CD4-positive, alpha-beta T cell (primary cell): ENCODE measurements at regions not wholly inside any gene's neighbourhood (a gene's known extent, or its start where the extent isn't known, plus 50 kb on each side); places are given as distances from the start of the nearest gene placed in this dataset.

ENCODE experiments used
- ATAC-seq: fragments of 200-7000 bp; cut with Tn5 transposase; one replicate; pipeline ENCODE4 v1.10.0; 2022; ENCODE audit warnings: mild to moderate bottlenecking; ENCODE audit not compliant: poor library complexity
- CTCF ChIA-PET: fragments of 350-600 bp; sonication (Branson Sonifier 250); formaldehyde crosslinking; loops from one replicate; lab custom pipeline; 2021; ENCODE audit warnings: antibody characterized with exemption, inconsistent platforms; lab: Charles Lee
- POLR2A ChIA-PET: fragments of 350-600 bp; sonication (Branson Sonifier 250); formaldehyde crosslinking; loops from one replicate; lab custom pipeline; 2021; ENCODE audit warnings: antibody characterized with exemption, inconsistent platforms; lab: Charles Lee
- DNase-seq, 14 experiments: peaks; one replicate each; pipeline ENCODE4 v3.0.0-alpha.2; 2013 to 2020; ENCODE audit warnings: mixed read lengths in 2 of 14
- H3K27ac ChIP-seq, 2 donors: one replicate each; pipeline versions ENCODE4 v1.5.1 to v1.7.0; 2013; ENCODE audit warnings: low read length in 2 of 2, low read depth in 1 of 2, mild to moderate bottlenecking in 1 of 2
- H3K27me3 ChIP-seq, 2 experiments: 1 replicate in 1 of 2; 2 replicates in 1 of 2; pipeline versions ENCODE4 v1.6.1 to v1.7.0; 2013; ENCODE audit warnings: low read length in 2 of 2, control low read depth in 1 of 2, mild to moderate bottlenecking in 1 of 2, moderate library complexity in 1 of 2; ENCODE audit not compliant: insufficient read depth in 2 of 2, control insufficient read depth in 1 of 2
- H3K36me3 ChIP-seq: one replicate; pipeline ENCODE4 v1.6.1; 2013; ENCODE audit warnings: low read length, control low read depth; ENCODE audit not compliant: insufficient read depth
- H3K4me1 ChIP-seq: one replicate; pipeline ENCODE4 v1.6.1; 2013; ENCODE audit warnings: low read length, control low read depth; ENCODE audit not compliant: insufficient read depth
- H3K4me3 ChIP-seq: one replicate; pipeline ENCODE4 v1.5.1; 2013; ENCODE audit warnings: mild to moderate bottlenecking, low read length, moderate library complexity
- H3K9me3 ChIP-seq, 2 experiments: 1 replicate in 1 of 2; 2 replicates in 1 of 2; pipeline versions ENCODE4 v1.6.1 to v1.7.0; 2013; ENCODE audit warnings: low read length in 2 of 2, mild to moderate bottlenecking in 2 of 2, control low read depth in 1 of 2, moderate library complexity in 1 of 2; ENCODE audit not compliant: control insufficient read depth in 1 of 2, insufficient read depth in 1 of 2
- H3K27ac Mint-ChIP-seq: one replicate; pipeline ENCODE4 v1.8.0; 2020; ENCODE audit warnings: mixed read lengths
- H3K27me3 Mint-ChIP-seq: one replicate; pipeline ENCODE4 v1.8.0; 2021; ENCODE audit warnings: mixed read lengths
- H3K36me3 Mint-ChIP-seq: one replicate; pipeline ENCODE4 v1.8.0; 2021; ENCODE audit warnings: low read depth, mixed read lengths
- H3K4me1 Mint-ChIP-seq: one replicate; pipeline ENCODE4 v1.8.0; 2021; ENCODE audit warnings: low read depth, mixed read lengths
- H3K4me3 Mint-ChIP-seq: one replicate; pipeline ENCODE4 v1.8.0; 2020; ENCODE audit warnings: mild to moderate bottlenecking, mixed read lengths
- H3K9me3 Mint-ChIP-seq: one replicate; pipeline ENCODE4 v1.8.0; 2020; ENCODE audit warnings: mixed read lengths
- CTCF ChIP-seq: fragments of 200-600 bp; IDR thresholded peaks from one replicate; pipeline ENCODE4 v1.8.0; 2022; ENCODE audit warnings: antibody characterized with exemption, mild to moderate bottlenecking
- intact Hi-C, 2 experiments: fragments of 100-400 bp; cut with DNase I in 1 of 2; cut with micrococcal nuclease in 1 of 2; formaldehyde crosslinking; loops; one replicate each; pipeline versions ENCODE4 v1.15.1 to v1.9.0; 2023 to 2025; cut with DNase I, micrococcal nuclease

- Histone ChIP-seq H3K27me3 (no peaks in the 10 kb centered on the region), H3K9me3 (no peaks in the 10 kb centered on the region), H3K36me3 (no peaks in the 10 kb centered on the region), H3K4me3 (no peak overlapping the region), H3K4me1 (no peaks in the 10 kb centered on the region), H3K27ac (no peak overlapping the region)
- no peak for TF ChIP-seq CTCF
- ChIA-PET POLR2A (no interaction called here), CTCF (no interaction called here)
- H3K27ac Mint-ChIP-seq = no peak overlapping the region
- peaks cover 5% of the 10 kb centered on the region for H3K9me3 Mint-ChIP-seq
- H3K27me3 Mint-ChIP-seq = no peaks in the 10 kb centered on the region
- no peak for DNase-seq
- intact Hi-C loops = no loop called here
- no peaks in the 10 kb centered on the region for H3K4me1 Mint-ChIP-seq
- no peak overlapping the region for H3K4me3 Mint-ChIP-seq
- H3K36me3 Mint-ChIP-seq = no peaks in the 10 kb centered on the region
- ATAC-seq = no peak
Measured at GRCh38 chr9:29644514-29644913, 2071.2 kb upstream of the C9orf72 start.

GRCh38 chr9:29647451-29647850 is 2074.2 kb upstream of the C9orf72 start:
- no peak overlapping the region for H3K27ac ChIP-seq
- ChIA-PET POLR2A (no interaction called here), CTCF (no interaction called here)
- H3K4me3 ChIP-seq = no peak overlapping the region
- no peaks in the 10 kb centered on the region for H3K36me3 Mint-ChIP-seq
- H3K27me3 ChIP-seq = no peaks in the 10 kb centered on the region
- no peak overlapping the region for H3K4me3 Mint-ChIP-seq
- H3K9me3 Mint-ChIP-seq = peaks cover 2% of the 10 kb centered on the region
- no peaks in the 10 kb centered on the region for H3K36me3 ChIP-seq
- DNase-seq (no peak), ATAC-seq (no peak)
- H3K4me1 ChIP-seq = no peaks in the 10 kb centered on the region
- TF ChIP-seq CTCF = no peak
- no peaks in the 10 kb centered on the region for H3K27me3 Mint-ChIP-seq
- H3K27ac Mint-ChIP-seq = no peak overlapping the region
- intact Hi-C loops = no loop called here
- no peaks in the 10 kb centered on the region for H3K4me1 Mint-ChIP-seq
- no peaks in the 10 kb centered on the region for H3K9me3 ChIP-seq

- Histone ChIP-seq H3K4me1 (no peaks in the 10 kb centered on the region), H3K4me3 (no peak overlapping the region), H3K27me3 (no peaks in the 10 kb centered on the region), H3K9me3 (no peaks in the 10 kb centered on the region), H3K27ac (no peak overlapping the region), H3K36me3 (no peaks in the 10 kb centered on the region)
- peaks cover 2% of the 10 kb centered on the region for H3K9me3 Mint-ChIP-seq
- no peak overlapping the region for H3K4me3 Mint-ChIP-seq
- H3K4me1 Mint-ChIP-seq = no peaks in the 10 kb centered on the region
- H3K36me3 Mint-ChIP-seq = no peaks in the 10 kb centered on the region
- ATAC-seq (no peak), DNase-seq (no peak)
- CTCF ChIA-PET = no interaction called here
- no peak for TF ChIP-seq CTCF
- POLR2A ChIA-PET = no interaction called here
- no peaks in the 10 kb centered on the region for H3K27me3 Mint-ChIP-seq
- H3K27ac Mint-ChIP-seq = no peak overlapping the region
- intact Hi-C loops = no loop called here
Measured at GRCh38 chr9:29648132-29648531, 2074.9 kb upstream of the C9orf72 start.
